ENCODE measurements at regions not wholly inside any gene's neighbourhood (a gene's known extent, or its start where the extent isn't known, plus 50 kb on each side); places are given as distances from the start of the nearest gene placed in this dataset.
"Not testable (repeated sequence)": the region's sequence is repeated elsewhere in the genome, so short reads cannot be mapped to it uniquely, and the experiment has no call there.

- DNase-seq (ENCODE audit: low read depth): no peak
Observed at GRCh38 chr6:94238868-94239267, 819.5 kb upstream of the EPHA7 start.

GRCh38 chr6:94227741-94228140, 808.4 kb upstream of the EPHA7 start:
- no peak for DNase-seq (ENCODE audit: low read depth)

- no peak for DNase-seq (ENCODE audit: low read depth)
Observed at GRCh38 chr6:94217836-94218235, 798.5 kb upstream of the EPHA7 start.

- no peak for DNase-seq (ENCODE audit: low read depth)
Observed at GRCh38 chr6:94215552-94215951, 796.2 kb upstream of the EPHA7 start.

- DNase-seq (ENCODE audit: low read depth): no peak
Observed at GRCh38 chr6:94213226-94213625, 793.9 kb upstream of the EPHA7 start.

GRCh38 chr6:94196891-94197290, 777.5 kb upstream of the EPHA7 start:
- DNase-seq (ENCODE audit: low read depth): no peak

GRCh38 chr6:94190030-94190429, 770.7 kb upstream of the EPHA7 start:
- no peak for DNase-seq (ENCODE audit: low read depth)

- DNase-seq (ENCODE audit: low read depth): no peak
Observed at GRCh38 chr6:94184666-94185464, 765.5 kb upstream of the EPHA7 start.

- DNase-seq (ENCODE audit: low read depth): no peak
Observed at GRCh38 chr6:94177429-94177828, 758.1 kb upstream of the EPHA7 start.

GRCh38 chr6:94175465-94175864, 756.1 kb upstream of the EPHA7 start:
- DNase-seq (ENCODE audit: low read depth): no peak

GRCh38 chr6:94163877-94164276, 744.5 kb upstream of the EPHA7 start:
- DNase-seq (ENCODE audit: low read depth): no peak

- no peak for DNase-seq (ENCODE audit: low read depth)
Observed at GRCh38 chr6:94150886-94151285, 731.5 kb upstream of the EPHA7 start.

- no peak for DNase-seq (ENCODE audit: low read depth)
Observed at GRCh38 chr6:94144807-94145206, 725.4 kb upstream of the EPHA7 start.

- DNase-seq (ENCODE audit: low read depth): not testable (repeated sequence)
Observed at GRCh38 chr6:94137178-94137577, 717.8 kb upstream of the EPHA7 start.

- DNase-seq (ENCODE audit: low read depth): no peak
Observed at GRCh38 chr6:94133106-94133505, 713.7 kb upstream of the EPHA7 start.

- DNase-seq (ENCODE audit: low read depth): no peak
Observed at GRCh38 chr6:94131271-94131670, 711.9 kb upstream of the EPHA7 start.

- no peak for DNase-seq (ENCODE audit: low read depth)
Observed at GRCh38 chr6:94130478-94130877, 711.1 kb upstream of the EPHA7 start.

GRCh38 chr6:94129926-94130325, 710.6 kb upstream of the EPHA7 start:
- DNase-seq (ENCODE audit: low read depth): no peak

- DNase-seq (ENCODE audit: low read depth): no peak
Observed at GRCh38 chr6:94127716-94128115, 708.4 kb upstream of the EPHA7 start.

GRCh38 chr6:94124333-94124732, 705.0 kb upstream of the EPHA7 start:
- no peak for DNase-seq (ENCODE audit: low read depth)

GRCh38 chr6:94121094-94121493, 701.7 kb upstream of the EPHA7 start:
- DNase-seq (ENCODE audit: low read depth): no peak

GRCh38 chr6:94099072-94099471, 679.7 kb upstream of the EPHA7 start:
- DNase-seq (ENCODE audit: low read depth): no peak

- no peak for DNase-seq (ENCODE audit: low read depth)
Observed at GRCh38 chr6:94095961-94096360, 676.6 kb upstream of the EPHA7 start.

GRCh38 chr6:94089941-94090340, 670.6 kb upstream of the EPHA7 start:
- DNase-seq (ENCODE audit: low read depth): no peak
